ENCODE measurements at regions not wholly inside any gene's neighbourhood (a gene's known extent, or its start where the extent isn't known, plus 50 kb on each side); places are given as distances from the start of the nearest gene placed in this dataset.

- DNase-seq (ENCODE audit: extremely low spot score): no peak
- CTCF ChIA-PET: no interaction called here
- TF ChIP-seq FOXM1 (IDR thresholded peaks at IDR 0.05; ENCODE audit: borderline replicate concordance) (no peak), FOXK2 (IDR thresholded peaks at IDR 0.05) (no peak)
- POLR2A ChIA-PET: interaction anchor here (1.0 kb wide), 1 partner anchor 123 kb away, joined by 3 read pairs; the partner anchor contains the start of gene ANKRD10
These were observed 77.2 kb upstream of the ARHGEF7 start for GRCh38 chr13:111037927-111038326.

GRCh38 chr13:111036665-111037064 lies 78.4 kb upstream of the ARHGEF7 start:
- POLR2A ChIA-PET: no interaction called here
- TF ChIP-seq ARNT (IDR thresholded peaks at IDR 0.05) (no peak), CTBP1 (IDR thresholded peaks at IDR 0.05; ENCODE audit: borderline replicate concordance) (no peak), FOXM1 (IDR thresholded peaks at IDR 0.05; ENCODE audit: borderline replicate concordance) (no peak), SUZ12 (IDR thresholded peaks at IDR 0.05) (no peak), ELF4 (IDR thresholded peaks at IDR 0.05) (no peak), FOXA1 (IDR thresholded peaks at IDR 0.05) (no peak), TARDBP (IDR thresholded peaks at IDR 0.05) (no peak), NFRKB (IDR thresholded peaks at IDR 0.05) (no peak), BHLHE40 (IDR thresholded peaks at IDR 0.05; ENCODE audit: borderline replicate concordance) (no peak), SP1 (IDR thresholded peaks at IDR 0.05) (no peak)
- TF ChIP-seq, protein P1, sequence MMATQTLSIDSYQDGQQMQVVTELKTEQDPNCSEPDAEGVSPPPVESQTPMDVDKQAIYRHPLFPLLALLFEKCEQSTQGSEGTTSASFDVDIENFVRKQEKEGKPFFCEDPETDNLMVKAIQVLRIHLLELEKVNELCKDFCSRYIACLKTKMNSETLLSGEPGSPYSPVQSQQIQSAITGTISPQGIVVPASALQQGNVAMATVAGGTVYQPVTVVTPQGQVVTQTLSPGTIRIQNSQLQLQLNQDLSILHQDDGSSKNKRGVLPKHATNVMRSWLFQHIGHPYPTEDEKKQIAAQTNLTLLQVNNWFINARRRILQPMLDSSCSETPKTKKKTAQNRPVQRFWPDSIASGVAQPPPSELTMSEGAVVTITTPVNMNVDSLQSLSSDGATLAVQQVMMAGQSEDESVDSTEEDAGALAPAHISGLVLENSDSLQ (IDR thresholded peaks at IDR 0.05): no peak
- CTCF ChIA-PET: no interaction called here

DNA sequence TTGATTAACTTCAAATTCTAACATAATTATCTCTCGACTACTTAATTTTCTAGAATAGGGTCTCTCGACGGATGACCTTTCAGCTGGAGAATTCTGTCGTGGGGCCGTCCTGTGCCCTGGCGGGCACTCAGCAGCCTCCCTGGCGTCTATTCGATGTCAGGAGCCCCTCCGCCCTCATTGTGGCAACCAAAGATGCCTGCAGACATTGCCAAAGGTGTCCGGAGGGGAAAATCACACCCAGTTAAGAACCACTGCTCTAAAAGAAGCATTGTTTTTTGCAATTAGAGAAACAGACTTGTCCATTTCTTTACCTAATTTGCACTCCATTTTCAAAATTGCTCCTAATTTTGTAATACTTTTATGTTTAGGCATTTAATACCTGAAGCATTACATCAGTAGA lies 79.2 kb upstream of the ARHGEF7 start:
- TF ChIP-seq CTBP1 (IDR thresholded peaks at IDR 0.05; ENCODE audit: borderline replicate concordance) (no peak), TARDBP (IDR thresholded peaks at IDR 0.05) (no peak), FOXA1 (IDR thresholded peaks at IDR 0.05) (no peak), SUZ12 (IDR thresholded peaks at IDR 0.05) (no peak), FOXM1 (IDR thresholded peaks at IDR 0.05; ENCODE audit: borderline replicate concordance) (no peak), SP1 (IDR thresholded peaks at IDR 0.05) (no peak), LEF1 (IDR thresholded peaks at IDR 0.05; ENCODE audit: borderline replicate concordance) (no peak), L3MBTL2 (conservative IDR thresholded peaks at IDR 0.05) (no peak), NFRKB (IDR thresholded peaks at IDR 0.05) (no peak), ELF4 (IDR thresholded peaks at IDR 0.05) (no peak), ARNT (IDR thresholded peaks at IDR 0.05) (no peak), ZNF384 (IDR thresholded peaks at IDR 0.05) (no peak), FOXK2 (IDR thresholded peaks at IDR 0.05) (no peak), BHLHE40 (IDR thresholded peaks at IDR 0.05; ENCODE audit: borderline replicate concordance) (no peak), HDGF (IDR thresholded peaks at IDR 0.05; ENCODE audit: borderline replicate concordance) (no peak)
- TF ChIP-seq, protein P1 (IDR thresholded peaks at IDR 0.05): no peak
- no peak for DNase-seq (ENCODE audit: extremely low spot score)
- POLR2A ChIA-PET: no interaction called here
- CTCF ChIA-PET: no interaction called here

More at GRCh38 chr13:111036665-111037064, 78.4 kb upstream of the ARHGEF7 start:
- no peak for DNase-seq (ENCODE audit: extremely low spot score)

- no peak for TF ChIP-seq HDGF (IDR thresholded peaks at IDR 0.05; ENCODE audit: borderline replicate concordance)
- no peak for TF ChIP-seq LEF1 (IDR thresholded peaks at IDR 0.05; ENCODE audit: borderline replicate concordance)
- TF ChIP-seq ARNT (IDR thresholded peaks at IDR 0.05): no peak
- no peak for TF ChIP-seq CTBP1 (IDR thresholded peaks at IDR 0.05; ENCODE audit: borderline replicate concordance)
- TF ChIP-seq FOXA1 (IDR thresholded peaks at IDR 0.05): no peak
- no peak for TF ChIP-seq BHLHE40 (IDR thresholded peaks at IDR 0.05; ENCODE audit: borderline replicate concordance)
- TF ChIP-seq, protein P1 (IDR thresholded peaks at IDR 0.05): no peak
- TF ChIP-seq FOXK2 (IDR thresholded peaks at IDR 0.05): no peak
- no peak for DNase-seq (ENCODE audit: extremely low spot score)
- ChIA-PET CTCF (no interaction called here), POLR2A (no interaction called here)
These were observed 80.3 kb upstream of the ARHGEF7 start for GRCh38 chr13:111034811-111035210.

GRCh38 chr13:111033172-111034130 lies 81.7 kb upstream of the ARHGEF7 start:
- CTCF ChIA-PET: no interaction called here
- no peak for DNase-seq (ENCODE audit: extremely low spot score)
- TF ChIP-seq SP1 (IDR thresholded peaks at IDR 0.05): no peak
- TF ChIP-seq, protein P1 (IDR thresholded peaks at IDR 0.05): no peak
- no peak for TF ChIP-seq CTBP1 (IDR thresholded peaks at IDR 0.05; ENCODE audit: borderline replicate concordance)
- POLR2A ChIA-PET: no interaction called here

- ChIA-PET POLR2A (no interaction called here), CTCF (no interaction called here)
- TF ChIP-seq CTBP1 (IDR thresholded peaks at IDR 0.05; ENCODE audit: borderline replicate concordance): no peak
- no peak for TF ChIP-seq ELF4 (IDR thresholded peaks at IDR 0.05)
- no peak for TF ChIP-seq FOXM1 (IDR thresholded peaks at IDR 0.05; ENCODE audit: borderline replicate concordance)
- no peak for TF ChIP-seq NFRKB (IDR thresholded peaks at IDR 0.05)
- no peak for TF ChIP-seq LEF1 (IDR thresholded peaks at IDR 0.05; ENCODE audit: borderline replicate concordance)
- no peak for TF ChIP-seq SP1 (IDR thresholded peaks at IDR 0.05)
- TF ChIP-seq TARDBP (IDR thresholded peaks at IDR 0.05): no peak
- TF ChIP-seq L3MBTL2 (conservative IDR thresholded peaks at IDR 0.05): no peak
- TF ChIP-seq BHLHE40 (IDR thresholded peaks at IDR 0.05; ENCODE audit: borderline replicate concordance): no peak
- no peak for TF ChIP-seq FOXA1 (IDR thresholded peaks at IDR 0.05)
- no peak for TF ChIP-seq FOXK2 (IDR thresholded peaks at IDR 0.05)
- no peak for TF ChIP-seq SUZ12 (IDR thresholded peaks at IDR 0.05)
- no peak for TF ChIP-seq HDGF (IDR thresholded peaks at IDR 0.05; ENCODE audit: borderline replicate concordance)
- no peak for DNase-seq (ENCODE audit: extremely low spot score)
These were observed 83.6 kb upstream of the ARHGEF7 start for GRCh38 chr13:111031531-111031961.

All from HEK293T (cell line).